Heart left ventricle (tissue), 16 donors: ENCODE measurements at regions not wholly inside any gene's neighbourhood (a gene's known extent, or its start where the extent isn't known, plus 50 kb on each side); places are given as distances from the start of the nearest gene placed in this dataset.
"Not testable (repeated sequence)": the region's sequence is repeated elsewhere in the genome, so short reads cannot be mapped to it uniquely, and the experiment has no call there.

Source experiments
- ATAC-seq, 4 donors: fragments of 200-7000 bp; cut with Tn5 transposase; one replicate each; pipeline ENCODE4 v1.9.1; 2020 to 2022; ENCODE audit warnings: moderate library complexity in 4 of 4, mild to moderate bottlenecking in 3 of 4, moderate number of reproducible peaks in 1 of 4
- DNase-seq, 5 donors: peaks; one replicate each; pipeline ENCODE4 v3.0.0-alpha.2; 2020
- H3K27ac ChIP-seq, 12 donors: fragments of 200-600 bp; sonication (generic) in 4 of 12; one replicate each; pipeline versions ENCODE4 v1.5.0 to v1.8.0; 2016 to 2022; ENCODE audit warnings: mild to moderate bottlenecking in 2 of 12
- H3K27me3 ChIP-seq, 9 donors: fragments of 200-600 bp; sonication (generic) in 2 of 9; one replicate each; pipeline versions ENCODE4 v1.5.1 to v1.8.0; 2016 to 2022; ENCODE audit warnings: mild to moderate bottlenecking in 3 of 9
- H3K36me3 ChIP-seq, 9 donors: fragments of 200-600 bp; sonication (generic) in 2 of 9; one replicate each; pipeline versions ENCODE4 v1.5.0 to v1.8.0; 2018 to 2022; ENCODE audit warnings: mild to moderate bottlenecking in 2 of 9
- H3K4me1 ChIP-seq, 12 donors: fragments of 200-600 bp; sonication (generic) in 4 of 12; one replicate each; pipeline versions ENCODE4 v1.5.0 to v1.8.0; 2016 to 2022; ENCODE audit warnings: mild to moderate bottlenecking in 3 of 12
- H3K4me3 ChIP-seq, 12 donors: fragments of 200-600 bp; sonication (generic) in 4 of 12; one replicate each; pipeline versions ENCODE4 v1.5.0 to v1.8.0; 2017 to 2022; ENCODE audit warnings: mild to moderate bottlenecking in 9 of 12, moderate library complexity in 4 of 12
- H3K9me3 ChIP-seq, 12 donors: fragments of 200-600 bp; sonication (generic) in 4 of 12; one replicate each; pipeline versions ENCODE4 v1.5.0 to v1.8.0; 2016 to 2022; ENCODE audit warnings: mild to moderate bottlenecking in 1 of 12
- POLR2A ChIP-seq, 2 donors: fragments of 450-650 bp; IDR thresholded peaks; one replicate each; pipeline ENCODE4 v1.6.1; 2017; ENCODE audit warnings: antibody characterized with exemption in 2 of 2, mild to moderate bottlenecking in 2 of 2, moderate library complexity in 2 of 2
- WGBS, 4 donors: extraction: QIAGEN DNeasy Blood & Tissue Kit in 2 of 4; methylation state at CpG; one replicate each; pipeline versions ENCODE4 v1.1.5 to v1.1.7; 2013 to 2018; 5-methylcytosine and 5-hydroxymethylcytosine counted together
- intact Hi-C, 10 donors: fragments of 100-400 bp; cut with DNase I; formaldehyde crosslinking; loops; one replicate each; pipeline versions ENCODE4 v1.11.1 to v1.14.2; 2022
- TF ChIP-seq, protein P1 (sequence below), 12 donors: fragments of 200-600 bp; sonication (generic) in 4 of 12; IDR thresholded peaks; one replicate each; pipeline versions ENCODE4 v1.5.0 to v1.8.0; 2018 to 2022; ENCODE audit warnings: antibody characterized with exemption in 12 of 12, mild to moderate bottlenecking in 5 of 12
- donor health status: ischemic (EF 13 %, LVEDD 7.1; RV severe dilation, severe dysfunction).
- donor health status: healthy with polysubstance abuse.
- donor health status: DM: no; HTN: yes; CAD: no.
- donor health status: DM: no; HTN: no; CAD: no.
- donor health status: ischemic (EF 25% LVEDD 6.9; RV normal size, moderate dysfunction).
- donor health status: ischemic (EF 25% LVEDD 5.7; RV mildly dilated, moderate dysfunction).
- donor health status: healthy.
- donor health status: DM: yes; HTN: yes; CAD: no.
- donor health status: ischemic (EF 35%, LVEDD 5.7; RV mildly dilated, moderate dysfunction).
- donor health status: nonischemic (EF 11% LVEDD 7.7; RV severe dilation, severe dysfunction).
- donor health status: DM: yes; HTN: yes; CAD: no.
- donor health status: PGD.
- donor health status: ischemic (EF 29% LVEDD 5.4; RV normal size, mild dysfunction).
- donor health status: nonischemic (EF 23%, LVEDD 6.1; RV moderate dilation, normal function).

DNA sequence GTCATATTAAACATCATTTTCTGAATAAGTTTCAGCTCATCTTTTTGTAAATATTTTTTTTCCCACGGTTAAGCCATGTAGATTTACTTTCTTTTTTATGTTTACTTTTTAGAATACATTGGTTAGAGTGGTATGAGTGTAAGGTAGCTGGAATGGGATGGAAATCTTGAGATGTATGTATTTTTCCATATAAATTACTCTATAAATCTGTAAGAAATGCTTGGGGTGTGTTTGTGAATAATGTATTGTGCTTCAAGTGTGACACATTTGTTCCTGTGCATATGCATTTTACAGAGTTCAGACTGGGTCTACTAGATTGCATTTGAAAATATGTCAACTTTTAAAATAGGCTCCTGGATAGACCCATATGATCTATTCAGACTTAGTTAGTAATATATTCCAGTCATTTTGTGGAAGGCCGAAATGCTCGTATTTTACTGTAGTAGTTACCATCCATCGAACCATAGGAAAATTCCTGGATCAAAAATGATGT, 756.8 kb downstream of the RAPGEF2 start:
- no peak overlapping the region for H3K27ac ChIP-seq
- no peaks in the 10 kb centered on the region for H3K27me3 ChIP-seq
- no peak overlapping the region for H3K4me3 ChIP-seq
- DNase-seq (no peak), ATAC-seq (no peak)
- no peak for TF ChIP-seq POLR2A (IDR thresholded peaks at IDR 0.05)
- TF ChIP-seq, protein P1, sequence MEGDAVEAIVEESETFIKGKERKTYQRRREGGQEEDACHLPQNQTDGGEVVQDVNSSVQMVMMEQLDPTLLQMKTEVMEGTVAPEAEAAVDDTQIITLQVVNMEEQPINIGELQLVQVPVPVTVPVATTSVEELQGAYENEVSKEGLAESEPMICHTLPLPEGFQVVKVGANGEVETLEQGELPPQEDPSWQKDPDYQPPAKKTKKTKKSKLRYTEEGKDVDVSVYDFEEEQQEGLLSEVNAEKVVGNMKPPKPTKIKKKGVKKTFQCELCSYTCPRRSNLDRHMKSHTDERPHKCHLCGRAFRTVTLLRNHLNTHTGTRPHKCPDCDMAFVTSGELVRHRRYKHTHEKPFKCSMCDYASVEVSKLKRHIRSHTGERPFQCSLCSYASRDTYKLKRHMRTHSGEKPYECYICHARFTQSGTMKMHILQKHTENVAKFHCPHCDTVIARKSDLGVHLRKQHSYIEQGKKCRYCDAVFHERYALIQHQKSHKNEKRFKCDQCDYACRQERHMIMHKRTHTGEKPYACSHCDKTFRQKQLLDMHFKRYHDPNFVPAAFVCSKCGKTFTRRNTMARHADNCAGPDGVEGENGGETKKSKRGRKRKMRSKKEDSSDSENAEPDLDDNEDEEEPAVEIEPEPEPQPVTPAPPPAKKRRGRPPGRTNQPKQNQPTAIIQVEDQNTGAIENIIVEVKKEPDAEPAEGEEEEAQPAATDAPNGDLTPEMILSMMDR (IDR thresholded peaks at IDR 0.05), result no peak
- intact Hi-C loops, result no loop called here
- H3K36me3 ChIP-seq, result no peaks in the 10 kb centered on the region
- 94 to 97% (median 95%) methylated on average over 4 of the region's 4 CpGs for WGBS, 4 donors
- H3K9me3 ChIP-seq, result no peaks in the 10 kb centered on the region
- H3K4me1 ChIP-seq, result no peaks in the 10 kb centered on the region

- TF ChIP-seq, protein P1 (IDR thresholded peaks at IDR 0.05), result no peak
- no peak for TF ChIP-seq POLR2A (IDR thresholded peaks at IDR 0.05)
- 74 to 89% (median 85%) methylated on average over 3 of the region's 3 CpGs for WGBS, 4 donors
- ATAC-seq (no peak), DNase-seq (no peak)
- Histone ChIP-seq H3K9me3 (no peaks in the 10 kb centered on the region), H3K36me3 (no peaks in the 10 kb centered on the region), H3K4me3 (no peak overlapping the region), H3K27ac (no peak overlapping the region), H3K4me1 (no peaks in the 10 kb centered on the region), H3K27me3 (no peaks in the 10 kb centered on the region)
- intact Hi-C loops, result no loop called here
Measured at GRCh38 chr4:159860945-159861344, 758.1 kb downstream of the RAPGEF2 start.

DNA sequence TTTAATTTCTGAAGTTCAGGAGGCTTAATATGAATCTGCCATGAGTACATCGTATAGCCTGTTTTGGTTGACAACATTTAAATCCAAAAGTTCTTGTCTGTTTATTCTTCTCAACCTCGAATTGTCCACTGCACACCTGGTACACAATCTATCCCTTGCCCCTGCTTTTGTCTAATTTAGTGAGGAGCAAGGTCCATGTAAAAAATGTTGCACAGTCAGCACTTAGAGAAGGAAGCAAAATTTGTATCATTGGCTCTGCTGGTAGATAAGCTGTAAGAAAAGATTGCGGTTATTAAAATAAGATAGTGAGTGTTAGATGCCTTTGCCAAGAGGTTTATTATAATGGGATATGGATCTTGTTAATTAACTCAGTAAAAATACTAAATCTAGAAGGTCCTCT, 761.5 kb downstream of the RAPGEF2 start:
- Histone ChIP-seq H3K4me3 (no peak overlapping the region), H3K4me1 (no peaks in the 10 kb centered on the region), H3K36me3 (no peaks in the 10 kb centered on the region), H3K9me3 (no peaks in the 10 kb centered on the region), H3K27ac (no peak overlapping the region), H3K27me3 (no peaks in the 10 kb centered on the region)
- DNase-seq (no peak), ATAC-seq (no peak)
- TF ChIP-seq, protein P1 (IDR thresholded peaks at IDR 0.05), result no peak
- no peak for TF ChIP-seq POLR2A (IDR thresholded peaks at IDR 0.05)
- intact Hi-C loops, result no loop called here
- 71 to 78% (median 75%) methylated on average over 3 of the region's 3 CpGs for WGBS, 4 donors

DNA sequence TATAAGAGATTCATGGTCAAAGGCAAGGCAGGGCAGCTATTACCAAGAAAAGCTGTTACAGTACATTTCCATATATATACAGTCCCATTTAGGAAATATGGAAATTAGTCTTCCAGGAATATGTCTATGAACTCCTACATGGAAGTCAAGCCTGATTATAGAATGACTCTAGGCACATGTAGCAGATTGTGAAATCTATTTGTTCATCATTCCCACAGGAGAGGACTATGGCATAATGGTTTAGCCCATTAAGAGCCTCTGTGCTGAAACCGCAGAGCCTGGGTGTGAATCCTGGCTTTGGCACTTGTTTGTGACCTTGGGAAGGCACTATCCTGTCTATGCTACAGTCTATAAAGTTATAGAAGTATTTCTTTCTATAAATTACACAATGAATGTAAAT, 764.8 kb downstream of the RAPGEF2 start:
- Histone ChIP-seq H3K36me3 (no peaks in the 10 kb centered on the region), H3K27ac (no peak overlapping the region), H3K27me3 (no peaks in the 10 kb centered on the region), H3K4me1 (no peaks in the 10 kb centered on the region), H3K4me3 (no peak overlapping the region), H3K9me3 (peaks cover 0 to 3% (median 0%) of the 10 kb centered on the region in 12 donors)
- 85 to 100% (median 92%) methylated on average over 1 of the region's 1 CpG for WGBS, 4 donors
- intact Hi-C loops, result no loop called here
- no peak for ATAC-seq
- no peak for DNase-seq
- TF ChIP-seq, protein P1 (IDR thresholded peaks at IDR 0.05), result no peak
- no peak for TF ChIP-seq POLR2A (IDR thresholded peaks at IDR 0.05)

DNA sequence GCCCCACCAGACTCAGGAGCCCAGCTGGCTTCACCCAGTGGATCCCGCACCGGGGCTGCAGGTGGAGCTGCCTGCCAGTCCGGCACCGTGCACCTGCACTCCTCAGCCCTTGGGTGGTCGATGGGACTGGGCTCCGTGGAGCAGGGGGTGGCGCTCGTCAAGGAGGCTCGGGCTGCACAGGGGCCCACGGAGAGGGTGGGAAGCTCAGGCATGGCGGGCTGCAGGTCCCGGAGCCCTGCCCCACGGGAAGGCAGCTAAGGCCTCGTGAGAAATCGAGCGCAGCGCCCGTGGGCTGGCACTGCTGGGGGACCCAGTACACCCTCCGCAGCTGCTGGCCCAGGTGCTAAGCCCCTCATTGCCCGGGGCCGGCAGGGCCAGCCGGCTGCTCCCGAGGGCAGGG, 766.1 kb downstream of the RAPGEF2 start:
- H3K4me3 ChIP-seq, H3K27me3 ChIP-seq, intact Hi-C loops, H3K27ac ChIP-seq, H3K4me1 ChIP-seq, H3K36me3 ChIP-seq, H3K9me3 ChIP-seq, ATAC-seq: not testable (repeated sequence)
- peak in 1 of 5 donors; percentile 61 for DNase-seq
- WGBS, 4 donors, result 90 to 97% (median 94%) methylated on average over 12 to 23 of the region's 23 CpGs
